Naive thymus-derived CD4-positive, alpha-beta T cell (primary cell): ENCODE measurements at regions not wholly inside any gene's neighbourhood (a gene's known extent, or its start where the extent isn't known, plus 50 kb on each side); places are given as distances from the start of the nearest gene placed in this dataset.

Source experiments
- ATAC-seq: fragments of 150-1000 bp; cut with Tn5 transposase; 2 replicates; pipeline ENCODE4 v1.10.0; 2021; ENCODE audit warnings: mild to moderate bottlenecking, moderate library complexity
- CTCF ChIA-PET: fragments of 350-600 bp; sonication (Branson Sonifier 250); formaldehyde crosslinking; loops from one replicate; lab custom pipeline; 2021; ENCODE audit warnings: antibody characterized with exemption; lab: Charles Lee
- POLR2A ChIA-PET: fragments of 350-600 bp; sonication (Branson Sonifier 250); formaldehyde crosslinking; loops from one replicate; lab custom pipeline; 2021; ENCODE audit warnings: antibody characterized with exemption, inconsistent platforms; lab: Charles Lee
- DNase-seq, 9 donors: peaks; one replicate each; pipeline versions ENCODE4 v3.0.0 to v3.0.0-alpha.2; 2020 to 2022; ENCODE audit warnings: mixed read lengths in 1 of 9
- H3K27ac ChIP-seq: one replicate; pipeline ENCODE4 v1.7.0; 2013; ENCODE audit warnings: mild to moderate bottlenecking, low read depth, low read length, moderate library complexity
- H3K27me3 ChIP-seq, 2 donors: one replicate each; pipeline ENCODE4 v1.7.0; 2013; ENCODE audit warnings: low read length in 2 of 2, mild to moderate bottlenecking in 2 of 2, moderate library complexity in 2 of 2; ENCODE audit not compliant: control insufficient read depth in 2 of 2, insufficient read depth in 2 of 2
- H3K36me3 ChIP-seq, 3 experiments: 1 replicate in 2 of 3; 2 replicates in 1 of 3; pipeline ENCODE4 v1.7.0; 2013; ENCODE audit warnings: low read length in 3 of 3, mild to moderate bottlenecking in 3 of 3, moderate library complexity in 1 of 3; ENCODE audit not compliant: insufficient read depth in 3 of 3, control insufficient read depth in 2 of 3
- H3K4me1 ChIP-seq, 2 donors: one replicate each; pipeline ENCODE4 v1.7.0; 2013; ENCODE audit warnings: low read length in 2 of 2, mild to moderate bottlenecking in 2 of 2, moderate library complexity in 1 of 2; ENCODE audit not compliant: control insufficient read depth in 2 of 2, insufficient read depth in 2 of 2
- H3K4me3 ChIP-seq: 2 replicates; pipeline ENCODE4 v1.7.0; 2013; ENCODE audit warnings: mild to moderate bottlenecking, low read length
- H3K9me3 ChIP-seq, 3 experiments: 1 replicate in 2 of 3; 2 replicates in 1 of 3; pipeline ENCODE4 v1.7.0; 2013; ENCODE audit warnings: low read length in 3 of 3; ENCODE audit not compliant: control insufficient read depth in 2 of 3
- H3K27ac Mint-ChIP-seq, 9 donors: one replicate each; pipeline ENCODE4 v1.8.0; 2020 to 2022; ENCODE audit warnings: mixed read lengths in 9 of 9, mild to moderate bottlenecking in 8 of 9, moderate library complexity in 5 of 9, inconsistent platforms in 2 of 9
- H3K27me3 Mint-ChIP-seq, 5 donors: one replicate each; pipeline ENCODE4 v1.8.0; 2021 to 2022; ENCODE audit warnings: mixed read lengths in 5 of 5, mild to moderate bottlenecking in 1 of 5
- H3K36me3 Mint-ChIP-seq, 5 donors: one replicate each; pipeline ENCODE4 v1.8.0; 2020 to 2022; ENCODE audit warnings: mixed read lengths in 5 of 5, mild to moderate bottlenecking in 3 of 5, inconsistent platforms in 1 of 5
- H3K4me1 Mint-ChIP-seq, 7 donors: one replicate each; pipeline ENCODE4 v1.8.0; 2020 to 2022; ENCODE audit warnings: mixed read lengths in 7 of 7, mild to moderate bottlenecking in 3 of 7, inconsistent platforms in 1 of 7
- H3K4me3 Mint-ChIP-seq, 10 donors: one replicate each; pipeline ENCODE4 v1.8.0; 2020 to 2022; ENCODE audit warnings: mild to moderate bottlenecking in 10 of 10, mixed read lengths in 10 of 10, moderate library complexity in 6 of 10, inconsistent platforms in 2 of 10
- H3K9me3 Mint-ChIP-seq, 11 donors: one replicate each; pipeline ENCODE4 v1.8.0; 2020 to 2022; ENCODE audit warnings: mixed read lengths in 11 of 11, mild to moderate bottlenecking in 4 of 11, inconsistent platforms in 1 of 11, moderate library complexity in 1 of 11
- intact Hi-C, 2 donors: fragments of 100-400 bp; cut with micrococcal nuclease; formaldehyde crosslinking; loops; one replicate each; pipeline ENCODE4 v1.15.1; 2023

- POLR2A ChIA-PET = no interaction called here
- Mint-ChIP-seq H3K27me3 (peaks cover 0 to 22% (median 14%) of the 10 kb centered on the region in 5 donors), H3K4me3 (no peak overlapping the region), H3K36me3 (no peaks in the 10 kb centered on the region), H3K4me1 (no peaks in the 10 kb centered on the region), H3K9me3 (peaks cover 0 to 2% (median 0%) of the 10 kb centered on the region in 11 donors), H3K27ac (no peak overlapping the region)
- Histone ChIP-seq H3K36me3 (no peaks in the 10 kb centered on the region), H3K4me3 (no peak overlapping the region), H3K9me3 (no peaks in the 10 kb centered on the region), H3K27ac (no peak overlapping the region), H3K4me1 (no peaks in the 10 kb centered on the region), H3K27me3 (no peaks in the 10 kb centered on the region)
- CTCF ChIA-PET = no interaction called here
- intact Hi-C loops = no loop called here
- ATAC-seq (no peak), DNase-seq (no peak)
Measured at GRCh38 chr17:33494151-33494550, 201.1 kb upstream of the ASIC2 start.

GRCh38 chr17:33497623-33498022 lies 204.5 kb upstream of the ASIC2 start:
- H3K27me3 ChIP-seq = no peaks in the 10 kb centered on the region
- H3K27ac ChIP-seq = no peak overlapping the region
- ATAC-seq = no peak
- ChIA-PET CTCF (no interaction called here), POLR2A (no interaction called here)
- H3K4me3 ChIP-seq = no peak overlapping the region
- Mint-ChIP-seq H3K27ac (no peak overlapping the region), H3K9me3 (no peaks in the 10 kb centered on the region), H3K27me3 (peaks cover 0 to 20% (median 8%) of the 10 kb centered on the region in 5 donors), H3K4me1 (no peaks in the 10 kb centered on the region), H3K4me3 (no peak overlapping the region), H3K36me3 (no peaks in the 10 kb centered on the region)
- H3K4me1 ChIP-seq = no peaks in the 10 kb centered on the region
- DNase-seq = no peak
- intact Hi-C loops = no loop called here
- no peaks in the 10 kb centered on the region for H3K36me3 ChIP-seq
- no peaks in the 10 kb centered on the region for H3K9me3 ChIP-seq

GRCh38 chr17:33498069-33498468 lies 205.0 kb upstream of the ASIC2 start:
- POLR2A ChIA-PET = no interaction called here
- Mint-ChIP-seq H3K9me3 (peaks cover 0 to 2% (median 0%) of the 10 kb centered on the region in 11 donors), H3K27me3 (peaks cover 0 to 20% (median 8%) of the 10 kb centered on the region in 5 donors), H3K27ac (no peak overlapping the region), H3K36me3 (no peaks in the 10 kb centered on the region), H3K4me3 (no peak overlapping the region), H3K4me1 (no peaks in the 10 kb centered on the region)
- CTCF ChIA-PET = no interaction called here
- Histone ChIP-seq H3K36me3 (no peaks in the 10 kb centered on the region), H3K27ac (no peak overlapping the region), H3K27me3 (no peaks in the 10 kb centered on the region), H3K9me3 (no peaks in the 10 kb centered on the region), H3K4me1 (no peaks in the 10 kb centered on the region), H3K4me3 (no peak overlapping the region)
- ATAC-seq (no peak), DNase-seq (no peak)
- intact Hi-C loops = no loop called here

- POLR2A ChIA-PET = no interaction called here
- no peak overlapping the region for H3K4me3 ChIP-seq
- H3K4me1 Mint-ChIP-seq = no peaks in the 10 kb centered on the region
- DNase-seq (no peak), ATAC-seq (no peak)
- no peak overlapping the region for H3K27ac ChIP-seq
- H3K36me3 Mint-ChIP-seq = no peaks in the 10 kb centered on the region
- no peak overlapping the region for H3K27ac Mint-ChIP-seq
- CTCF ChIA-PET = no interaction called here
- no peaks in the 10 kb centered on the region for H3K27me3 ChIP-seq
- no peaks in the 10 kb centered on the region for H3K36me3 ChIP-seq
- no peaks in the 10 kb centered on the region for H3K9me3 ChIP-seq
- peaks cover 0 to 21% (median 8%) of the 10 kb centered on the region in 5 donors for H3K27me3 Mint-ChIP-seq
- intact Hi-C loops = no loop called here
- no peak overlapping the region for H3K4me3 Mint-ChIP-seq
- peaks cover 0 to 4% (median 0%) of the 10 kb centered on the region in 11 donors for H3K9me3 Mint-ChIP-seq
- no peaks in the 10 kb centered on the region for H3K4me1 ChIP-seq
Measured at GRCh38 chr17:33499040-33499439, 205.9 kb upstream of the ASIC2 start.

GRCh38 chr17:33500151-33500550 lies 207.1 kb upstream of the ASIC2 start:
- H3K27ac ChIP-seq = no peak overlapping the region
- intact Hi-C loops = no loop called here
- ATAC-seq (no peak), DNase-seq (no peak)
- no peak overlapping the region for H3K4me3 ChIP-seq
- H3K9me3 Mint-ChIP-seq = peaks cover 0 to 7% (median 0%) of the 10 kb centered on the region in 11 donors
- no peaks in the 10 kb centered on the region for H3K4me1 ChIP-seq
- ChIA-PET CTCF (no interaction called here), POLR2A (no interaction called here)
- peaks cover 0 to 21% (median 9%) of the 10 kb centered on the region in 5 donors for H3K27me3 Mint-ChIP-seq
- no peak overlapping the region for H3K4me3 Mint-ChIP-seq
- H3K27ac Mint-ChIP-seq = no peak overlapping the region
- no peaks in the 10 kb centered on the region for H3K36me3 ChIP-seq
- H3K27me3 ChIP-seq = no peaks in the 10 kb centered on the region
- H3K36me3 Mint-ChIP-seq = no peaks in the 10 kb centered on the region
- H3K9me3 ChIP-seq = no peaks in the 10 kb centered on the region
- H3K4me1 Mint-ChIP-seq = no peaks in the 10 kb centered on the region

- H3K36me3 ChIP-seq = no peaks in the 10 kb centered on the region
- H3K4me3 Mint-ChIP-seq = no peak overlapping the region
- no peak overlapping the region for H3K4me3 ChIP-seq
- DNase-seq = no peak
- H3K9me3 ChIP-seq = no peaks in the 10 kb centered on the region
- no peaks in the 10 kb centered on the region for H3K4me1 ChIP-seq
- POLR2A ChIA-PET = no interaction called here
- H3K27me3 Mint-ChIP-seq = peaks cover 0 to 25% (median 16%) of the 10 kb centered on the region in 5 donors
- H3K27ac Mint-ChIP-seq = no peak overlapping the region
- H3K36me3 Mint-ChIP-seq = no peaks in the 10 kb centered on the region
- H3K9me3 Mint-ChIP-seq = peaks cover 0 to 7% (median 0%) of the 10 kb centered on the region in 11 donors
- H3K4me1 Mint-ChIP-seq = no peaks in the 10 kb centered on the region
- H3K27me3 ChIP-seq = no peaks in the 10 kb centered on the region
- intact Hi-C loops = no loop called here
- ATAC-seq = no peak
- CTCF ChIA-PET = no interaction called here
- H3K27ac ChIP-seq = no peak overlapping the region
Measured at GRCh38 chr17:33501185-33501584, 208.1 kb upstream of the ASIC2 start.

GRCh38 chr17:33504571-33504970 lies 211.5 kb upstream of the ASIC2 start:
- Histone ChIP-seq H3K9me3 (no peaks in the 10 kb centered on the region), H3K27me3 (no peaks in the 10 kb centered on the region), H3K36me3 (no peaks in the 10 kb centered on the region), H3K27ac (no peak overlapping the region), H3K4me1 (no peaks in the 10 kb centered on the region), H3K4me3 (no peak overlapping the region)
- Mint-ChIP-seq H3K27me3 (peaks cover 11 to 36% (median 19%) of the 10 kb centered on the region in 5 donors), H3K27ac (no peak overlapping the region), H3K4me3 (no peak overlapping the region), H3K4me1 (peaks cover 0 to 7% (median 0%) of the 10 kb centered on the region in 7 donors), H3K36me3 (no peaks in the 10 kb centered on the region), H3K9me3 (peaks cover 0 to 10% (median 0%) of the 10 kb centered on the region in 11 donors)
- ChIA-PET CTCF (no interaction called here), POLR2A (no interaction called here)
- DNase-seq (no peak), ATAC-seq (no peak)
- intact Hi-C loops = no loop called here
